Fibroblast of villous mesenchyme (primary cell): ENCODE measurements at regions not wholly inside any gene's neighbourhood (a gene's known extent, or its start where the extent isn't known, plus 50 kb on each side); places are given as distances from the start of the nearest gene placed in this dataset.

Experiments
- DNase-seq: peaks from one replicate; pipeline ENCODE4 v3.0.0-alpha.2; 2010; ENCODE audit warnings: low read depth
- H3K4me3 ChIP-seq: 2 replicates; pipeline ENCODE4 v1.5.1; 2011; ENCODE audit warnings: low read depth, mild to moderate bottlenecking, low read length
- TF ChIP-seq, protein P1 (sequence below): IDR thresholded peaks from 2 replicates; pipeline ENCODE4 v1.5.1; 2012; ENCODE audit warnings: low read depth, mild to moderate bottlenecking, low read length; ENCODE audit not compliant: insufficient read depth

GRCh38 chr2:177073611-177074010 is 139.0 kb upstream of the HNRNPA3 start:
- TF ChIP-seq, protein P1, sequence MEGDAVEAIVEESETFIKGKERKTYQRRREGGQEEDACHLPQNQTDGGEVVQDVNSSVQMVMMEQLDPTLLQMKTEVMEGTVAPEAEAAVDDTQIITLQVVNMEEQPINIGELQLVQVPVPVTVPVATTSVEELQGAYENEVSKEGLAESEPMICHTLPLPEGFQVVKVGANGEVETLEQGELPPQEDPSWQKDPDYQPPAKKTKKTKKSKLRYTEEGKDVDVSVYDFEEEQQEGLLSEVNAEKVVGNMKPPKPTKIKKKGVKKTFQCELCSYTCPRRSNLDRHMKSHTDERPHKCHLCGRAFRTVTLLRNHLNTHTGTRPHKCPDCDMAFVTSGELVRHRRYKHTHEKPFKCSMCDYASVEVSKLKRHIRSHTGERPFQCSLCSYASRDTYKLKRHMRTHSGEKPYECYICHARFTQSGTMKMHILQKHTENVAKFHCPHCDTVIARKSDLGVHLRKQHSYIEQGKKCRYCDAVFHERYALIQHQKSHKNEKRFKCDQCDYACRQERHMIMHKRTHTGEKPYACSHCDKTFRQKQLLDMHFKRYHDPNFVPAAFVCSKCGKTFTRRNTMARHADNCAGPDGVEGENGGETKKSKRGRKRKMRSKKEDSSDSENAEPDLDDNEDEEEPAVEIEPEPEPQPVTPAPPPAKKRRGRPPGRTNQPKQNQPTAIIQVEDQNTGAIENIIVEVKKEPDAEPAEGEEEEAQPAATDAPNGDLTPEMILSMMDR, result no peak
- DNase-seq, result no peak
- no peak overlapping the region for H3K4me3 ChIP-seq

DNA sequence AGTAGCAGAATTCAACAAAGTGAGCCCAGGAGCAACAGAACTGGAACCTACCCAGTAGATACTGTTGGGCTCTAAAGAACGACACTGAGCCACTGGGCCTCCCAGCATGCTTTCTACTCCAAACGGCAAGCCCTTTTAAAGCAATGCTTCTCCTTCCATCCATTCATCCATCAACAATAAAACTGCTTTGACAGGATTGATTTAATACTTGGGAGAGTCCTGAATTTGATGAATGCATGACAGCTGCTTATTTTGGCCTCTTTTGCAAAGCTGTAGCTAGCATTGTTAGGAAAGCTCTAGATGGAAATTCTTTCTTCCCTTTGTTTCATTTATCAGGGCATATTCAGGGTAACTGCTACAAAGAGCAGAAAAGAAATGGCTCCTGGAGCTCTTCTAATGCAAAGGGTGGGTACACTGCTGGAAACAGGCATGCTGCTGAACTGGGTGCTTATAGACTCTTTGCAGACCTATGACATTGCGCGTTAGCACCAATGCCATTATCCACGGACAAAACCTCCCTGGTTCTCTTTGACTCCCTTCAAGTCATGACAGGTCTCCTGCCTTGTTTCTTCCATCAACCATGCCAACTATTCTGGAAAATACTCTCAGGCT is 138.4 kb upstream of the HNRNPA3 start:
- no peak for DNase-seq

GRCh38 chr2:177075254-177075653 is 137.3 kb upstream of the HNRNPA3 start:
- no peak for DNase-seq
- TF ChIP-seq, protein P1, result no peak
- no peak overlapping the region for H3K4me3 ChIP-seq

More for the DNA sequence above, 138.4 kb upstream of the HNRNPA3 start:
- no peak overlapping the region for H3K4me3 ChIP-seq
- TF ChIP-seq, protein P1, result no peak

- TF ChIP-seq, protein P1, result no peak
- no peak for DNase-seq
- no peak overlapping the region for H3K4me3 ChIP-seq
Measured at GRCh38 chr2:177076636-177077179, 135.9 kb upstream of the HNRNPA3 start.

DNA sequence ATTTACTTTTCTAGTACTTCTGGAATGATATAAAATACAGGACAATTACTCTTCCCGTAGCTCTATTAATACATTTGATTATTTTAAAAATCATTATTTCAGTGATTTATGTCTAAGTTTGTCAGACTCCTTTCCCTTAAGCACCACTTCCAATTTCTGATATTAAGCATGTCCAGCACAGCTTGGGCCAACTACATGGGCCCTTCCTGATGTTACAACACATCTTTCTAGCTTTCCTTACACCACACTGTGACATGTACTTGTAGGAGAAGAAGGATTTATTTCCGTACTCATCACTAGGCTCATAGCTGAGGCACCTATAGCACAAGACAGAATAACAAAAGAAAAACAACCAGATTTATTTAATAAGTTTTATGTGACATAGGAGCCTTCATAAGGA is 134.8 kb upstream of the HNRNPA3 start:
- DNase-seq, result no peak
- TF ChIP-seq, protein P1, result no peak
- no peak overlapping the region for H3K4me3 ChIP-seq

- TF ChIP-seq, protein P1, result no peak
- no peak for DNase-seq
Measured at GRCh38 chr2:177078416-177078815, 134.2 kb upstream of the HNRNPA3 start.

GRCh38 chr2:177078855-177079254 is 133.7 kb upstream of the HNRNPA3 start:
- no peak overlapping the region for H3K4me3 ChIP-seq
- no peak for DNase-seq
- TF ChIP-seq, protein P1, result no peak

More at GRCh38 chr2:177078416-177078815, 134.2 kb upstream of the HNRNPA3 start:
- H3K4me3 ChIP-seq, result no peak overlapping the region
